Stimulated activated CD8-positive, alpha-beta memory T cell treated with anti-CD3 and anti-CD28 coated beads, Interleukin-12 subunit alpha, Interleukin-12 subunit beta, amount 100 ng/mL, for 1 hour (primary cell): ENCODE measurements at regions not wholly inside any gene's neighbourhood (a gene's known extent, or its start where the extent isn't known, plus 50 kb on each side); places are given as distances from the start of the nearest gene placed in this dataset.

Experiments used
- DNase-seq: peaks from one replicate; pipeline ENCODE4 v3.0.0-alpha.2; 2020; ENCODE audit warnings: low read depth

- no peak for DNase-seq
Measured at GRCh38 chr6:85193339-85193738, 256.5 kb upstream of the NT5E start.

DNA sequence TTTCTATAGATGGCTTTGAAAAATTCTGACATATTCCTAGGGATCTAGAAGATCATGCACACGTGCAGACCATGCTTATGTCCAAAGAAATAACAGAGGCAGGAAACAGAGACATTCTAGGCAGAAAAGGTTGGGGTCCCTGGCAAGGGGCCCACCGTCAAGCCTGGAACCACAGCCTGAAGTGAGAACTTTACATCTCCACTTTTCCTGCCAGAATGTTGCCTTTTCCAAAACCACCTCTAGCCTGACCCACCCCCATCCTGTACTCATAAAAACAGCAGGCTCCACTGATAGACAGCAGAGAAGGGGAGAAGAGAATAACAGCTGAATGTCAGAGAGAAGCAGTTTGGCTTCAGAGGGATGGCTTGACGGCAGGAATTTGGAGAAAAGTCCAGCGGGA, 257.3 kb upstream of the NT5E start:
- no peak for DNase-seq

DNA sequence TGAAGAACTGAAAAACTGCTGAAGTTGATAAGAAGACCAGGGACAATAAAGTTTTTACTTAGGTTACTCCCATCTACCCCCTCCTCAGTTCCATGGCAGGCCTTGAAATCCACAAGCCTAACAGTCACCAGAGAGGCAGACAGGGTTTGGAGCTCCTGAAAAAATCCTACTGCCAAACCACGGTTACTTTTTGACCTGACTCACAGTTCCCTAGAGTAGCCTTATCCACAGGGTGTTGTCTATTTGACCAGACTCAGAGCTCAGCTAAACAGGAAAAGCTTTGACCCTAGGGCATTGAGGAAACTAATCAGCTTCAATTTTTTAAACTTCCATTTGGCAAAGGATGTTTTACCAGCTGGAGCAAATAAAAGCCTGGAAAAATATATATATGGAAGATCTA, 257.7 kb upstream of the NT5E start:
- no peak for DNase-seq

DNA sequence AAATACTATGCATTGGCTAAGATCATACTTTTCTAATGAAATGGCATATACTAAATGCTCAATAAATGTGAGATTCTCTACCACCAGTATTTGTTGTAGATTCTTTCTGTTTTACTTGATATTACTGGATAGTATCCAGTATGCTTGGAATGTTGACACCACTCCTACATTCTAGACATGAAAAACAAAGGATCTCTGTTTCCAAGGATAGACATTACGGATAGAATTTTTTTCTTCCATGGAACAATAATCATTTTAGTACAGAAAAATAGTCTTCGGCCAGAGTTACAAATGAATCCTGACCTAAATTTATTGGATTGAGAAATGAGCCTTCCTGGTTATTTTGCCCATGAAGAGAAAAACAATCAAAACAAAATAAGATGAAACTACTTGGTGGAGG, 258.2 kb upstream of the NT5E start:
- no peak for DNase-seq

DNA sequence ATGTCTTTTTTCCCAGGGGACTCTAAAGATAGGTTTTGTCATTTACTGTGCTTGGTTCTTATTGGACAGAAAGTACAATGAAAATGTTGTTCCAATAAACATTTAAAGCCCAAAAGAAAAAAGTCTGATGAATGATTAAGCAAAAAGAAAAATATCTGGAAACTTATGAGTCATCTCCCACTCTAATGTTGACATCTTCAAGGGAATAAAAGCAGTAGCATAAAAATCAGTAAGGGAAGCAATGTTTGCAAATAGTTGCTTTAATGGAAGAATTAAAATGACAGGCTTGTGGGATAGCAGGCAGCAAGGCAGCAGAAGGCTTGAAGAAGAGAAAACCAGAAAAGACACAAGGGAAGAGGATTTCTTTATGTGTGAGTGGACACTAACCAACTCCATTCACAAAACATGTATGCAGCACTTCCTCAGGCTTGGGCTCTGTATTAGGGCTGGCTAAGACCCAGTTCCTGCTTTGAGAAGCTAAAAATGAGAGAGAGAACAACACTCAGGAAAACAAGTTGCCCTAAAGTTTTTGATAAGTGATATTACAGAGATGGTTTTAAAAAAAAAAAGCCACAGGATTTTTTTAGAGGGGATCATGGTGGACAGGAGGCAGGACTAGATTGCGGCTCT, 263.2 kb upstream of the NT5E start:
- DNase-seq = no peak

DNA sequence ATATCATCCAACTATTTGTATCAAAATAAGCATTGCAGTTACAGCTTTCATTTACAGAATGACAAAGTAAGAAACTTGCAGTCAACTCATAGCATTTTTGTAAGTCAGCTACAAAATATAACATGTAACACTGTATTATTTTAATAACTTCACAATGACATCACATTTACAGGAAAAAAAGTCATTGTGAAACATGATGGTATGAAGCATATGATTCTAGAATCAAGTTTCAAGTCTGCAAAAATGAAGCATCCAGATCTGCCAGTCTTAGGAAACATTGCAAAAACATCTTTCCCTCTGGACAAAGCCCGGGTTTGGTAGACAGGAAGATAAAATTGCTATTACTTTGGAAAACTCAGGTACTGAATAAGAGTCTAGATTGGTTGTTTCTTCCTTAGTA, 263.9 kb upstream of the NT5E start:
- no peak for DNase-seq

GRCh38 chr6:85183841-85184240, 266.0 kb upstream of the NT5E start:
- DNase-seq = no peak

- no peak for DNase-seq
Measured at GRCh38 chr6:85172705-85173104, 277.2 kb upstream of the NT5E start.

GRCh38 chr6:85172161-85172560, 277.7 kb upstream of the NT5E start:
- DNase-seq = no peak

- DNase-seq = no peak
Measured at GRCh38 chr6:85169189-85169588, 280.7 kb upstream of the NT5E start.

DNA sequence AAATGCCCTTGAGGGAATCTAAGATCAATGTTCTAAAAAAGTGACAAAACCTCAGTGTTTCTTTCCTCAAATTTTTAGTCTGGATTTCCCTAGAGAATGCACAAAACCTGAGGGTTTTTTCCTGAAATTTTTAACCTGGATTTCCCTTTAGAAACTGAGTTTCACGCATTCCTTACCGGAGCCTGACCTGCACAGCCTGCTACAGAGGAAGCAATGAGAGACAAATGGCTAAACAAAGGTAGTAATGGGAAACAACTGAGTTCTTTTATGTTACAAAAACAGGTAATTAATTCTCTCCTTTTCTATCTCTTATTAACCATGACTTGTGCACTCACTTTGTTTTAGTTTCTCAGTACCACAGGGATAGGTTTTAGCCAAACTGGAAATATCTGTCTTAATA, 281.7 kb upstream of the NT5E start:
- DNase-seq = no peak

GRCh38 chr6:85166114-85166741, 283.7 kb upstream of the NT5E start:
- no peak for DNase-seq

GRCh38 chr6:85163156-85164080, 286.5 kb upstream of the NT5E start:
- no peak for DNase-seq

- no peak for DNase-seq
Measured at GRCh38 chr6:85157311-85157710, 292.6 kb upstream of the NT5E start.

DNA sequence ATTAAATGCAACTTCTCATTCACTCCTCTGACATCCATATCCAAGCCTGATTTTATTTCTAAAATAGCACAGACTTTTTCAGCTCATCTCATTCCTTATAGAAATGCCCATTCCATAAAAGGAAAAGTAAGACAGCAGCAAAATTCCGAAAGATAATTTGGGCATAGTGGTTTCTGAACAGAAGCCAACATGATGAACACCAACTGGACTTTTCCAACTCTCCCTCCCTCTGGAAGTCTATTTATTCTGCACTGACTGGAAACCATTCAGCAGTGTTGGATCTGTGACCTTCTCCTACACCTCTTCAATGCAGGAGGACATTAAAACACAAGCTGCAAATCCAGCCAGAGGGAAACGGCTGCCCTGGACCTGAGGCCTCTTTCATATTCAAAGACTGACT, 306.2 kb upstream of the NT5E start:
- no peak for DNase-seq

DNA sequence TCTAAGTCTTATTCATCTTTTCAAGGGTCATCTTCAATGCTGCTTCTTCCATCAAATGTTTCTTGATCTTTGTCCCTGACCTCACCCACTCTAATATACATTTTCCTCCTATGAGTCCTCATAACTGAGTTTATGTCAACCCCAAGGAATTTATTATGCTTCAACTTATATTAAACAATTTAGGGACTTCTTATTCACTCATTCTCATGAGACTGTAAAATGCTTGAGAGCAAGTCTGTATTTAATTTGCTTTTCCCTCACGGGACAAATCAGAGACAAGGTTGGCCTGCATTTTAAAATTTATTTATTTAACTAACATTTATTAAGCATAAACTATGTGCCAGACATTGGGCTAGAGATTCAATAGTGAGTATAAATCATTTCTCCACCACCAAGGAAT, 312.0 kb upstream of the NT5E start:
- DNase-seq = no peak

DNA sequence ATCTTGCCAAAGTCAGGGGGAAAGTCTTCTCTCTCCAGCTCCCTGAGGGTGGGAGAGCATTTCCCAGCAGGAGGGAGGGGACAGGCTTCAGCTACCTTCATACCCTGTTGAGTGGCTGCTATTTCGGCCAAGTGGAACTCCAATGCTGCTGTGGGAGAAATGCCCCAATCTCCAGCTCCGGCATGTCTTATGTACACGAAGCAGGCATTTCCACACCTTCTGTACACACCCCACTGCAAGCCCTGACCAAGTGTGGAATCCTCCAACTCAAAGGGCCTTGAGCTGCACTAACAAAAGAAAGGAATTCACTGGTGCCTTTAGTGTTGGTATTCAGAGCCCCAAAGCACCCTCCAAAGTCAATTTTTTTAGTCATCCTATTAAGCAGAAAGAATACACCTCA, 313.6 kb upstream of the NT5E start:
- no peak for DNase-seq

DNA sequence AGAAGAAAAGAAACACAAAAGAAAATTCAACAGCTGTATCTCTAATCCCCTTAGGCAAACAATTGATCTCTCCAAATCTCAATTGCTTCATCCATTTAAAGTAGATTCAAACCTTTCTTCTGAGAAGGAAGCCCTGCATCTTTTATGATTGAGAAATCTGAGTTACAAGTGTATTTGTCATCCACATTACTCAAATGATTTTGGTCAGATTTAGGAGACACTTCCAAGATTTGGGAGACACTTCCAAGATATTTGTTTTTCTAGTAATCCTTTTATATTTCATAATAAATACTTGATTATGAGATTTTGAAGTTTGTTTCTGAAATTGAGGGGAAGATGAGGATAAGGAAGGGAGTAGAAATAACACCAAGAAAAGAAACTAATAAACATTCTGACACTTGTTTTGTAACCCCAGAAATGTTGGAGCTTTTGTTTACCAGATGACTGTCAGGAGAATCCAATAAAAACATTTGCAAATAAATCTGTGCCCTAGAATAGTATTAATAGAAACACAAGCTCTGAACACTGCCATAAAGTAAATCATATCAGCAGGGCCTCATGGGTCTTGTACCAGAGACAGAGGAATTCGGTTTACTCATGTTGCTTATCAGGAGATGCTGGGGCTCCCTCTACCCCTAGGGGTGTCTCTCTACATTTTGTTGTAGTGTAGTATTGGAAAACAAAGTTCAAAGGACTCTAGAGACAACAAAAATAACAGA, 314.3 kb upstream of the NT5E start:
- DNase-seq = no peak

DNA sequence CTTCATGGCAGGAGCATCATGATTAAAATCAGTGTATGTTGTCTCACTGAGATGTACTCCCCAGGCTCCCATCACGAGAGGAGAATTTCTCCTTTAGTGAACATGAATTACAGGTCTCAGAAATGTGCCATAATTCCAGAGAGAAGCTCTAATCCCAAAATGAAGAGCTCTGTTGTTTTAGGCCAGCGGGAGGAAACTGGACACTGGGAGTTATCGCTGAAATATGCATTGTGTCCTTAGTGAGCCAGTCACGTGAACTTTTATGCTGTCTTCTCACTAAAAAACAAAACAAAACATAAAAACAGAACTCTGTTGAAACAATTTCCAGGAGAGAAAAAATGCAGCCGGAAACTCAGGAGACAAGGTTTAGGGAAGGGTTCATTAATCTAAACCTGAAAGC, 315.7 kb upstream of the NT5E start:
- DNase-seq = no peak

DNA sequence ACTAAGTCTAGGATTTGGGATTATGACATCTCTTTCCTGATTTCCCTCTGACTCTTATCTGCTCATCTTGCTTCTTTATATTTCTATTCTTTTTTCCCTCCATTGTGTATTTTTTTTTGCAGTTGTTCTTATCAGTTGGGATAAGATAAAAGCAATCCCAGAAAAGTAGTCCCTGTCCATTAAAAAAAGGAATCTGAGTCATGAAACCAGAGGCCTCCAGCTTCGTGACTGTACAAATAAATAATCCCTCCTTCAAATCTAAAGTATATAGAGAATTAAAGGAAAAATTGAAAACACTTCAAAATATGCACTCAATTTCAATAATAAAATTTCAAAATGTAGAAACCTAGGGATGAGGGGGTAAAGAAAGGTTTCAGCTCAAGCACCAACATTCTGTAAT, 317.8 kb upstream of the NT5E start:
- no peak for DNase-seq

DNA sequence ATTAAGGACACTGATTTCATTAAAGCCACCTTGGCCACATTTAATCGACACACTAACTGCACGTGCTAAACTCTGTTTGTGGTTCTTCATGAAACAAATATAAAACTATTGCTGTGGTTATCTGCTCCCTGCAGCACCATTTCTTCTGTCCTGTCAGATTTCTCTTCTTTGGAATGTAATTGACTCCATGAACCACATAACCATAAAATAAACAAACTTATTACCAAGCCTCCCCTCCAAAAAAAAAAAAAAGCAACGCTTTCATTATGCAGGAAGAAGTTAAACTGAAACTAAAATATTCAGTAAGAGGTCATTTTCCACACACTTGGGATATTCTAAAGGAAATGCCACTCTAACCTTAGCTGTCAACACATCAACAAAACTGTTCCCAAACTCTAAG, 319.1 kb upstream of the NT5E start:
- no peak for DNase-seq

GRCh38 chr6:85129881-85130280, 320.0 kb upstream of the NT5E start:
- no peak for DNase-seq

DNA sequence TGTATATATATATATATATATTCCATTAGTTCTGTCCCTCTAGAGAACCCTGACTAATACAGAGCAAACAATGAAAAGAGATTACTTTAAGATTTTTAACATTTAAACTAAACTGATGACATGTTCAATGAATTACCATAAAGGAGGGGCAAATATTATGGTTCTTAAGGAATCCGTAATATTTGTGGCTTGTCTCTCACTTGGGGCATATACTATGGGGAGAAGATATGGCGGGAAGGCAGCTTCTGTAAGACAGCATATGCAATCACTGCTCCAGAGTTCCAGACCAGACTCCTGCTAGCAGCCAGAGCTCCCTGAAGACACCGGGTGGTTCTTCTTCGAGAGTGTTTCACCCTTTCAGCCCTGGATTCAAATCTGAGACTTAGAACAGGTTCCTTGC, 321.1 kb upstream of the NT5E start:
- no peak for DNase-seq
